Ramos (cell line): ENCODE measurements at regions not wholly inside any gene's neighbourhood (a gene's known extent, or its start where the extent isn't known, plus 50 kb on each side); places are given as distances from the start of the nearest gene placed in this dataset.

Source experiments
- in situ Hi-C: fragments of 300-500 bp; cut with MboI; formaldehyde crosslinking; loops from one replicate; pipeline ENCODE4 v1.14.3; 2022; ENCODE audit warnings: low sequenced_read_pairs; ENCODE audit not compliant: unreplicated experiment

- in situ Hi-C loops: no loop called here
Measured at GRCh38 chr22:49031746-49032330, 795.8 kb downstream of the BRD1 start.

GRCh38 chr22:49028111-49028510 is 799.6 kb downstream of the BRD1 start:
- in situ Hi-C loops: no loop called here

DNA sequence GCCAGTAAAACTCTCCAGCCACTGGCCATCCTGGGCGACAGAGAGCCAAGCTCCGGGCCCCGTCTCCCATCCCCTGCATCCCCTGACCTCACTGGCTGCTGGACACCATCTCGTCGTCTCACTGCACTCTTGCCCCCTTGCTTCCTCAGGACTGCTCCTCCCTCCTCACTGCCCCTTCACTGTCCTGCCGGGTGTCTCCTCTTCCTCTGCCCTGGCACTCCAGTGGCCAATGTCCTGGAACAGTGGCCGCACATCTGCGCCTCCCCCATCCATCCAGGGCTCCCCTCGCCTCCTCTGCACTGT is 800.4 kb downstream of the BRD1 start:
- in situ Hi-C loops: no loop called here

- in situ Hi-C loops: no loop called here
Measured at GRCh38 chr22:49026494-49027367, 800.9 kb downstream of the BRD1 start.

GRCh38 chr22:49025791-49026493 is 801.7 kb downstream of the BRD1 start:
- in situ Hi-C loops: no loop called here

- in situ Hi-C loops: no loop called here
Measured at GRCh38 chr22:49024775-49025440, 802.8 kb downstream of the BRD1 start.

DNA sequence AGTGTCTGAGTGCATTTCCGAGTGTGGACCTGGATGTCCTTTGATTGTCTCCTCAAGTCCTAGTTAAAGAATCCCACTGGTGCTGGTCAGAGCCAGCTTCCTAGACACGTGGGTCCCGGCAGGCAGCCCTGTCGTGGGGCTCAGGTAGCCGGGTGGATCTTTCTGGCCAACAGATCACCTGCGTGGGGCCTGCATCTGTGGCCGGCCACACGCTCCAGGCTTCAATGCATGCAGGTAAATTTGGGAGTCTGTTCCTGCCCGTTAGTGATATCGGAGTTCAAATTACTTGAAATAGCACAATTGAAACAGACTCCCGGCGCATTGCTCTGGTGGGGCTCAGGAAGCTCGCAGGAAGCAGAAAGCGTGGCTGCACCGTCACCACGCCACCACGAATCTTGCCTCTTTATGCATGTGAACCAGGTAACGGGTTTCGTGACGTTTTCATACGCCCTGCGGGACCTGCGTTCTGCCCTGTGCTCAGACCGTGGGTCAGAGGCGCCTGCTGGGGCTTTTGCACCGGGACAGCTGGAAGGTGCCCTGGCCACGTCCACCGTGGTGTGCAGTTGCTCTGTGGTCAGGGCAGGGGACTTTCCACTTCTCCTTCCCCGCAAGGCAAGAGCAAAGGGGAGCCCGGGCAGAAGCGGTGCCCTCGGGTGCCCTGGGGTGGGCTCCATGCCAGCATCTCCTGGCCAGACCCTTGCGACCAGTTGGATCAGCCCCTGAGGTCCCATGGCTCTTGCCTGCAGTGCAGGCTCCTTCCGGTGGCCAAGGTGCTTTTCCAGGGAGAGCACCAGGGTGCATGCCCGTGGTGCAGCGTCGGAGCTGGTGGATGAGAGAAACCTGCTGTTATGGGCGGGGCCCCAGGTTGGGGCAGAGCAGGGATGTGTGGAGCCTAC is 803.5 kb downstream of the BRD1 start:
- in situ Hi-C loops: no loop called here

- in situ Hi-C loops: no loop called here
Measured at GRCh38 chr22:49023161-49023878, 804.4 kb downstream of the BRD1 start.

DNA sequence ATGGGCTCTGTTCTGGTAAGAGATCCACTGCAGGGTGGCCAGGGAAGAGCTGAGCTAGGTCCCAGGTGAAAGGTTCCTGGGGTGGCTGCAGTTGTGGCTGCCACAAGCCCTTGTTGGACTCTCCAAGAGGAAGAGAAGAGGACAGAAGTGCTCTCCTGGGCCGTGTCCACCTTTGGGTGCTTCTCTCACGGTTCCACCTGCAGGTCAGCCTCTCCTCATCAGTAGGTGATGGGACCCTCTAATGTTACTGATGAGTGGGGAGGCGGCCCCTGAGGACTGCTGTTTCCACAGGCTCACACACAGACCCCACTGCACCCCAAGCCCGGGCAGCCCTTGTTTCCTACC is 804.9 kb downstream of the BRD1 start:
- in situ Hi-C loops: no loop called here

DNA sequence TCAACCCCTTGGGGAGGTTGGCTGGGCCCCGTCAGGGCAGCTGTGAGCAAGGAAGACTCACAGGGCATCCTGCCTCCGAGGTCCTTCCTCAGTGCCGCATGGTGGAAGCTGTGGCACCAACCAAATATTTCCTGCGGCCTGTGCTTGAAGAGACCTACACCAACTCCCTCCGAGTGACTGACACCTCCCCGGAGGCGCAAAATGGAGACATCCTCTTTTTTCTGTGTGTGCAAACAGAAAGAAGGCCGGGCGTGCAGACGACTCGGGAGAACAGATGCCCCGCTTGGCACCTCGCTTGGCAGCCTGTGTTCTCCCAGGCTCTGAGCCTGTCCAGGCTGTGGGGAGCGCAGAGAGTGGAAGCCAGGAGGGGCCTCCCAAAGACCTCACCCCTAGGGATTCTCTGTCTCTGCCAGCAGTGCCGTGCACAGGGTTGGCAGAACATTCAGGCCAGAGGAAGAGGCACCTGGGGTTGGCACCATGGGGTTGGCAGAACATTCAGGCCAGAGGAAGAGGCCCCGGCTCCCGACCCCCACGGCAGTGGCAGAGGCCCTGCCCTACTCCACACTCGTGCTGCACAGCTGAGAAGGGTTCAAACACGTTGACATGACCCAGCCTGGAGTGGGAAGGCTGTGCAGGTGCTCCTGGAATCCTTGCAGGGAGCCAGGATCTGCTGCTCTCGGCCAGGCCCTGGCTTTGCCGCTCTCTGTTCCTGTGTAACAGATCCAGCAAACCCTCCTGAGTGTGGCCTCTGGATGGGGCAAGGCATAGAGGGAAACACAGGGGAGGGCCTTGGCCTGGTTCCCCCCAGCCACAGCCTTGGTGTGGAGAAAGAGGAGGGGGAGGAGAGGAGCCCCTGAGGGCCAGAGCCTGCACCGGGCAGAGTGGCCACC is 805.5 kb downstream of the BRD1 start:
- in situ Hi-C loops: no loop called here

DNA sequence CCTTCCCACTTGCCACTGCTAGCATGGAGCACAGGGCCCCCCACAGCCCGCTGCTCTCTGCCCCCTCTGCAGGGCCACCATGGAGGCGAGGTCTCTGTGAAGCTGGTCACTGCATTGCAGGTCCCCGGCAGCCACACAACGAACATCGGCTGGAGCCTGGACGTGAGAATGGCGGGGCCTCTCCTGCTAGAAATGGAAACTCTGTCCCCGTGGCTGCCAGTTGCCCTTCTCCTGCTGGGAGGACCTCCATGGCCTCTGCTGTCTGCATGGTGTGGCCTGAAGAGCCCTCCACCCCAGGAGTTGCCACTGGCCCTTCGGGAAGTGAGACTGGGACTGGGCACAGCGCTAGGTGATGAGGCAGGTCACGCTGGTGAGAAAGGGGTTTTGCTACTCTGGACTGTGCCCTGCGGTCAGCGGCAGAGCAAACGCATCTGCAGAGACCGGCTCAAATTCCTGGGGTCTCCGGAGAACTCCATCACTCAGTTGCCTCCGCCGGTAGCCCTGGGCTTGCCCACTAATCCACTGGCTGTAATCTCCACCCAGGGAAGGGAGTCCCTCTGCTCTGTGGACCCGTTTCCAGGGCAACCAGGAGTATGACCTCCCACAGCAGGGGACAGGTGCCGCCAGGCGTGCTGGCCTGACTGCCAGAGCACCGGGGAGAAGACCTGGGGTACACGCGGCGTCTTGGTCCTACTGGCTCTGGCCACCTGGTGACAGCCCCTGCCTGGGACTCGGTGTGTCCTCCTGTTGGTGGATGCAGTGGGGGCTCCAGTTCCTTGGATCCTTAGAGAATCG is 806.3 kb downstream of the BRD1 start:
- in situ Hi-C loops: no loop called here

GRCh38 chr22:49019737-49020713 is 807.6 kb downstream of the BRD1 start:
- in situ Hi-C loops: no loop called here

GRCh38 chr22:49018601-49019000 is 809.1 kb downstream of the BRD1 start:
- in situ Hi-C loops: no loop called here

- in situ Hi-C loops: no loop called here
Measured at GRCh38 chr22:49017482-49018329, 810.0 kb downstream of the BRD1 start.

- in situ Hi-C loops: no loop called here
Measured at GRCh38 chr22:49016909-49017481, 810.7 kb downstream of the BRD1 start.
